Skeletal muscle tissue (tissue), 3 donors: ENCODE measurements at regions not wholly inside any gene's neighbourhood (a gene's known extent, or its start where the extent isn't known, plus 50 kb on each side); places are given as distances from the start of the nearest gene placed in this dataset.
"Not testable (repeated sequence)": the region's sequence is repeated elsewhere in the genome, so short reads cannot be mapped to it uniquely, and the experiment has no call there.

Source experiments
- H3K27ac ChIP-seq: one replicate; pipeline ENCODE4 v1.7.0; 2013; ENCODE audit warnings: mild to moderate bottlenecking, low read depth, low read length, inconsistent platforms
- H3K27me3 ChIP-seq, 3 donors: one replicate each; pipeline ENCODE4 v1.7.0; 2013; ENCODE audit warnings: low read length in 3 of 3; ENCODE audit not compliant: control insufficient read depth in 3 of 3, insufficient read depth in 3 of 3
- H3K36me3 ChIP-seq, 3 donors: one replicate each; pipeline ENCODE4 v1.7.0; 2013; ENCODE audit warnings: low read length in 3 of 3; ENCODE audit not compliant: control insufficient read depth in 3 of 3, insufficient read depth in 3 of 3
- H3K4me1 ChIP-seq, 3 donors: one replicate each; pipeline ENCODE4 v1.7.0; 2013; ENCODE audit warnings: low read length in 3 of 3, mild to moderate bottlenecking in 3 of 3; ENCODE audit not compliant: control insufficient read depth in 3 of 3, insufficient read depth in 3 of 3
- H3K4me3 ChIP-seq, 3 donors: one replicate each; pipeline ENCODE4 v1.7.0; 2013; ENCODE audit warnings: low read length in 3 of 3
- H3K9ac ChIP-seq, 3 donors: one replicate each; pipeline ENCODE4 v1.7.0; 2013; ENCODE audit warnings: low read length in 3 of 3, mild to moderate bottlenecking in 3 of 3, moderate library complexity in 2 of 3, low read depth in 1 of 3
- H3K9me3 ChIP-seq, 3 donors: one replicate each; pipeline ENCODE4 v1.7.0; 2013; ENCODE audit warnings: low read length in 3 of 3; ENCODE audit not compliant: control insufficient read depth in 3 of 3
- donor health status: Osteomylitis.

DNA sequence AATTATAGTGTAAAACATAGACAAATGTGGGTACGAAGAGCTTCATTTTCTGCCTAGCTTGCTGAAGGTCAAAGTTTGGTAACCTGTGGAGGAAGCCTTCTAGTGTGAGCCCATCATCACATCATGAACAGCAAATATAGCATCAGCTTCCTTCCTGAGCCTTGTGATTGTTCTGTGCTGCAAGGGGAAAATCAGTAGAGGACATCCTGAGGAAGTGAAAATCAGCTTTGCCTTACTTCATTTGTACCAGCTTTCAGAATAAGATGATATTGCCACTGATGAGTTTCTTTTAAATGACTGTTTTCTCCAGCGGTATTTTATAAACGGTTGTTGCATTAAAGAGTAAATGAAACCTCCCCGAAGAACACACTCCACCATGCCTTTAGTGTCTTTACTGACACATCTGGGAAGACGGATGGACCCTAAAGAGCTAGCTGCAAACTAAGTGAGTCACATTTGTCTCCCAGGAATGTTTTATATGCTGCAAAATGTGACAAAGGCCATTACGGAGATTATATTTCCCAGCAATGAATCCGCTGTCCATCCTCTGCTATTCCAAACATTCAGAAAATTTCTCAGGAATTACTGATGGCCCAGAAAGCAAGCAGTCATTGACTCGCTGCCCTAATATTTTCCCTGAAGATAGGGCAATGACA, 1272.8 kb downstream of the SUCLG1 start:
- no peaks in the 10 kb centered on the region for H3K27me3 ChIP-seq
- H3K9me3 ChIP-seq, result peaks cover 0 to 2% (median 0%) of the 10 kb centered on the region in 3 donors
- H3K27ac ChIP-seq, result no peak overlapping the region
- no peaks in the 10 kb centered on the region for H3K36me3 ChIP-seq
- no peaks in the 10 kb centered on the region for H3K4me1 ChIP-seq
- no peak overlapping the region for H3K4me3 ChIP-seq
- no peak overlapping the region for H3K9ac ChIP-seq

DNA sequence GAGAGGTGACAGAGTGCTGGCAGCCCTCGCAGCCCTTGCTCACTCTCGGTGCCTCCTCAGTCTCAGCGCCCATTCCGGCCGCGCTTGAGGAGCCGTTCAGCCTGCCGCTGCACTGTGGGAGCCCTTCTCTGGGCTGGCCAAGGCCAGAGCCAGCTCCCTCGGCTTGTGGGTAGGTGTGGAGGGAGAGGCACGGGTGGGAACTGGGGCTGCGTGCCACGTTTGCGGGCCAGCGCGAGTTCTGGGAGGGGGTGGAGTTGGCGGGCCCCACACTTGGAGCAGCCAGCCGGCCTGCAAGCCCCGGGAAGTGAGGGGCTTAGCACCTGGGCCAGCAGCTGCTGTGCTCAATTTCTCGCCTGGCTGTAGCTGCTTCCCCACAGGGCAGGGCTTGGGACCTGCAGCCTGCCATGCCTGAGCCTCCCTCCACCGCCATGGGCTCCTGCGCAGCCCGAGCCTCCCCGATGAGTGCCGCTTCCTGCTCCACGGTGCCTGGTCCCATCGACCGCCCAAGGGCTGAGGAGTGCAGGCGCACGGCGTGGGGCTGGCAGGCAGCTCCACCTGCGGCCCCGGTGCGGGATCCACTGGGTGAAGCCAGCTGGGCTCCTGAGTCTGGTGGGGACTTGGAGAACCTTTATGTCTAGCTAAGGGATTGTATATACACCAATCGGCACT, 1278.1 kb downstream of the SUCLG1 start:
- H3K27ac ChIP-seq, H3K36me3 ChIP-seq, H3K9ac ChIP-seq, H3K4me3 ChIP-seq, H3K4me1 ChIP-seq, H3K9me3 ChIP-seq, H3K27me3 ChIP-seq: not testable (repeated sequence)

DNA sequence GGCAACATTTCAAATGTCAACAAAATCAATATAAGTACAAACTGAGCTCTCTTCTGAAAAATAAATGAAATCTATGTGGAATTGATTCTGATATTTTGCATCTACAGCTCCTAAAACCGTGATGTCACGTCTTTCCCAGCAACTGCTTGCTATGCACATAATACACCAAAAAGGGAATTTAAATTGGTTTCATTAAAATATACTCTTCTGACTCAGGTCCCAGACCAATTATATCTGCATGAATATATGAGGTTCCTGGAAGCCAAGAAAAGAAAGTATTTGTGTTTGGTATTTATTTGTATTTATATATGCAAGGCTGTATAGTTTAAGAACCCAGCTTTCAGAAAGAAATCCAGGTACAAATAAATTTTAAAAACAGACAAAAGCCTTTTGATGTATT, 1282.5 kb downstream of the SUCLG1 start:
- no peak overlapping the region for H3K9ac ChIP-seq
- H3K36me3 ChIP-seq, result no peaks in the 10 kb centered on the region
- no peak overlapping the region for H3K27ac ChIP-seq
- H3K9me3 ChIP-seq, result no peaks in the 10 kb centered on the region
- no peaks in the 10 kb centered on the region for H3K27me3 ChIP-seq
- H3K4me3 ChIP-seq, result no peak overlapping the region
- no peaks in the 10 kb centered on the region for H3K4me1 ChIP-seq

DNA sequence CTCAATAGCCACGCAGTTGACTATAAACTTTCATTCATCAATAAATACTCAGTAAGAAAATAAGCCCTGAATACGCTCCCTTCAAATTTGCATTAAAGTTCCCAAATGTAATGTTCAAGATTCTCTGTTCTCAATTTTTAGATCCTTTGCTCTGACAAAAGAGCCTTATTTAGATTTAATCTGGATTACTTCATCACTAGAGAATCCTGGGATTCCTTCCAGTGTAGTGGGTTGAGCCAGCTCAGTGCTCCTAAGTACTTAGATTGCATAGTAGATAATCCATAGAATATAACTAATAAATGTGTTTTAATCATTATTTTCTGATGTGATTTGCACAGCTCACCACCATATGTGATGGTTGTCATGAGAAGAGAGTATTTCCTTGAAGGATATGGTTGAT, 1286.2 kb downstream of the SUCLG1 start:
- Histone ChIP-seq H3K4me3 (no peak overlapping the region), H3K9me3 (no peaks in the 10 kb centered on the region), H3K27ac (no peak overlapping the region), H3K4me1 (no peaks in the 10 kb centered on the region), H3K27me3 (no peaks in the 10 kb centered on the region), H3K36me3 (no peaks in the 10 kb centered on the region), H3K9ac (no peak overlapping the region)

DNA sequence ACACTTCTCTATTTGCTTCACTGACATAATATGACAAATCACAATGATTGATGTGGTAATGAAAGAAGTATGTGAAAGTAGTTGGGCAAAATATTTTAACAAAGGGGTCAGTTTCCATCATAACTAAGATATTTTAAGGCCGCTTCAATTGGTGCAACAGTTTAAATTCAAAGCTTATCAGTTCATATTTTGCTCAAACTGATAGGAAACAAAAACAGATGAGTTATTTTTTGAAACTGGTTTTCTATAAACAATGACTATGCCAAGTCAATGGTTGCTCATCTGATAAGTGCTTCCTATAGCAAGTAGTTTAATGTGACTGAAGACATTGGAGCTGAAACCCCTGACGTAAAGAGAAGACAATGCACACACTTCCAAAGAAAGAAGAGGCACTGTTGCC, 1290.7 kb downstream of the SUCLG1 start:
- Histone ChIP-seq H3K4me3 (no peak overlapping the region), H3K9ac (no peak overlapping the region), H3K4me1 (no peaks in the 10 kb centered on the region), H3K9me3 (no peaks in the 10 kb centered on the region), H3K36me3 (no peaks in the 10 kb centered on the region), H3K27me3 (no peaks in the 10 kb centered on the region), H3K27ac (no peak overlapping the region)

DNA sequence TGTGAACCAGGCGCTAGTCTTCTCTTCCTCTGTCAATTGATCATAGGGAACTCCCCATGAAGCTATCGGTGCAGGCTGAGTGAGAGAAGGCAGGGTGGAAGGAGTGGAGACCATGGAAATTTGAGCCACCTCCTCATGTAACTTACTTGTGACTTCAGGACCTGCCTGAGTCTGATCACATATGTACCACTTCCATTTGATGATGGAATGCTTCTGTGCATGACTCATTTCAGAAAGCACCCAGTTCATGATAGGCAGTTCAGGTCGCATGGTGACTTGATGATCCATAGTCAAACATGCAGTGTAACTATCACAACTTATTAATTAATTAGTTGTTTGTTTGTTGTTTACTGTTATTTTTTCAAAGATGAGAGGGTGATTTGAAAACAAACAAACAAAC, 1296.7 kb downstream of the SUCLG1 start:
- no peak overlapping the region for H3K27ac ChIP-seq
- no peaks in the 10 kb centered on the region for H3K9me3 ChIP-seq
- H3K9ac ChIP-seq, result no peak overlapping the region
- no peaks in the 10 kb centered on the region for H3K4me1 ChIP-seq
- no peaks in the 10 kb centered on the region for H3K36me3 ChIP-seq
- no peaks in the 10 kb centered on the region for H3K27me3 ChIP-seq
- no peak overlapping the region for H3K4me3 ChIP-seq

DNA sequence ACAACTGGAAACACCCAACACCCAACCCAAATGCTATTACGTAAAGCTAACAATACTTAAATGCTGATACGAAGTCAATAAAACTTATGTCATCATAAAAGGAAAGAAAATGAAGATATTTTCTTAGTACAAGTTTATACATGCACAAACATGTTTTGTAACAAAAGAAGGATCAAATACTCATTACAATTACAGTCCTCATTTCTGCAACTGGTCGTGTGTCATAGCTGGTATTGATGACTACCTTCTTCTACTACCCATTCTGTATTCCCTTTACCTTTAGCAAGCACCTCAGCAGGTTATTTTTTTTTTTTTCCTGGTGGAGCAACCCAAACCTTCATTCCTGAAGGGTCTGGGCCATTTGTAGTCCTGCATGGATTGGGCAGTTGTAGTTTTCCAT, 1298.5 kb downstream of the SUCLG1 start:
- H3K4me1 ChIP-seq, result no peaks in the 10 kb centered on the region
- no peaks in the 10 kb centered on the region for H3K9me3 ChIP-seq
- no peak overlapping the region for H3K4me3 ChIP-seq
- no peak overlapping the region for H3K27ac ChIP-seq
- no peaks in the 10 kb centered on the region for H3K36me3 ChIP-seq
- no peak overlapping the region for H3K9ac ChIP-seq
- H3K27me3 ChIP-seq, result no peaks in the 10 kb centered on the region

DNA sequence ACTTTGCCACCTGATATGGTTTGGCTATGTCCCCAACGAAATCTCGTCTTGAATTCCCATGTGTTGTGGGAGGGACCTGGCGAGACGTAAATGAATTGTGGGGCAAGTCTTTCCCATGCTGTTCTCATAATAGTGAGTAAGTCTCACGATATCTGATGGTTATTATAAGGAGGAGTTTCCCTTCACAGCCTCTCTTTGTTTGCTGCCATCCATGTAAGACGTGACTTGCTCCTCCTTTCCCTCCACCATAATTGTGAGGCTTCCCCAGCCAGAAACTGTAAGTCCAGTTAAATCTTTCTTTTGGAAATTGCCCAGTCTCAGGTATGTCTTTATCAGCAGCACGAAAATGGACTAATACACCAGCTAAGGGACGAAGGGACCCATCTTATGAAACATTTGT, 1303.3 kb downstream of the SUCLG1 start:
- no peak overlapping the region for H3K4me3 ChIP-seq
- H3K9me3 ChIP-seq, result no peaks in the 10 kb centered on the region
- no peak overlapping the region for H3K27ac ChIP-seq

DNA sequence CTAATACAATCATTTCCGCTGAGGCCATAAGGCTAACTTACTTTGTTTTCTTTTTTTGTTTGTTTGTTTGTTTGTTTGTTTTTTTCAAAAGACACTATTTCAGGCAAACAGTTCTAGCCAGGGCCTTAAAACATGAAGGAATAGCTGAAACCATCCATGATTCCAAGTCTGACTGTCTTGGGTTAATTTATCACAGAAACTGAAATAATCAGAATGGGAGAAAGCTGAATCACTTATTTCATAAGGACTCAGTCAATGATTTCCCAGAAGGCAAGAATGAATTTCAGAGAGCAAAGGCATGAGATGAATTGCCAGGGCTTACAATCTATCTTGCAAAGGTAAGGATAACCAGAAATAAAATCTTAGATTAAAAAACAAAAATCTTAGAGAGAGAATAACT, 1315.1 kb downstream of the SUCLG1 start:
- no peak overlapping the region for H3K4me3 ChIP-seq
- no peaks in the 10 kb centered on the region for H3K9me3 ChIP-seq
- no peaks in the 10 kb centered on the region for H3K27me3 ChIP-seq
- H3K9ac ChIP-seq, result no peak overlapping the region
- H3K36me3 ChIP-seq, result no peaks in the 10 kb centered on the region
- no peak overlapping the region for H3K27ac ChIP-seq
- no peaks in the 10 kb centered on the region for H3K4me1 ChIP-seq

More for the DNA sequence above, 1303.3 kb downstream of the SUCLG1 start:
- H3K27me3 ChIP-seq, result no peaks in the 10 kb centered on the region
- H3K9ac ChIP-seq, result no peak overlapping the region
- H3K4me1 ChIP-seq, result no peaks in the 10 kb centered on the region
- H3K36me3 ChIP-seq, result no peaks in the 10 kb centered on the region

DNA sequence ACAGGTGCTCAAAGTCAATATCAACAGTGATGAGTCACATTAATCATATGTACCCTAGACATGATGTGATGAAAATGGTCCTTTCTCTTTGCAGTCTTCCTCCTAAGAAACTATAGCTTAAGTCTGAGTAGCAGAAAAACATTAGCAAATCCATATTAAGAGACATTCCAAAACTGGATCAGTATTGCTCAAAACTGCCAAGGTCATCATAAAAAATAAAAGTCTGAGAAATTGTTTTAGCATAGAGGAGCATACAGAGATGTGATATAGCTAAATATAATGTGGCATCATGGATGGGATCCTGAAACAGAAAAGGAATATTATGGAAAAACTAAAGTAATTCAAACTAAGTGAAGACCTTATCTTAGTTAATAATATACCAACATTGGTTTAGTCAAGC, 1316.1 kb downstream of the SUCLG1 start:
- no peak overlapping the region for H3K27ac ChIP-seq
- H3K9ac ChIP-seq, result no peak overlapping the region
- no peaks in the 10 kb centered on the region for H3K36me3 ChIP-seq
- H3K9me3 ChIP-seq, result no peaks in the 10 kb centered on the region
- H3K4me3 ChIP-seq, result no peak overlapping the region
- H3K4me1 ChIP-seq, result no peaks in the 10 kb centered on the region
- H3K27me3 ChIP-seq, result no peaks in the 10 kb centered on the region
